ENCODE measurements at regions not wholly inside any gene's neighbourhood (a gene's known extent, or its start where the extent isn't known, plus 50 kb on each side); places are given as distances from the start of the nearest gene placed in this dataset.
A peak's percentile ranks its signal among the peaks of the same experiment; 100 is the strongest.

DNA sequence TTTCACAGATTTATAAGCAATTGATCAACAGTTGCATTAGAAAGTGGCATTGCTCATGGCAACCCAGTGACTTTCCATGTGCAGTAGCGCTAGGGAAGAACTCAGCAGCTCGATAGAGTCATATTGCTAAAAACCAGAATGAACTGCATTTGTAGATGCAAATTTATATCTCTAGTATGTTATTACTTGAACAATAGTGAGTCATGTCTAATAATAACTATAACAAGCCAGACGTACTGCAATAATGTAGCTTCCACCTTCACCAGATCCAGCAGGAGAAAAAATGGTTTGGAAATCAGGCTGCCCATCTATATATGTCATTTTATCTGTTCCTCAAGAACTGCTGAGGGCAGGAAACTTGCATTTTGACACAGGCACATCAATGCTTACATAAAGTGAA is 66.5 kb upstream of the FIGN start:
- DNase-seq = no peak

DNA sequence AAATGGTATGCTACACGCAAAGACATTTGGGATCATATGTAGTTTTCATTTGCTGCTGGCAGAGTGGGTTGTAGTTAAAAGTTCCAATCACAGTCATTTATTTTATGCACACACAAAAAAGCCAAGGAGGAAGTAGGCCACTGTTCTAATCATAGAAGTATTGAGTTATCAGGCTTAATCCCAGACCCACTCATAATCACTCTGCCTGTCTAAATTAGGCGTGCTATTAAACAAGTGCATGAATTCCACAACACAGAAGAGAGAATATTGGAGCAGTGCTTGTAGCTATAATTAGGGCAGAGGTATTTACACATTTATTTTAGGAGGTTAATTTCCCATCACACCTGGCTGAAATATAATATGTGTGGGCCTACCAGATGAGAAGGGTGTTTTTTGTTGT is 65.7 kb upstream of the FIGN start:
- no peak for DNase-seq

DNA sequence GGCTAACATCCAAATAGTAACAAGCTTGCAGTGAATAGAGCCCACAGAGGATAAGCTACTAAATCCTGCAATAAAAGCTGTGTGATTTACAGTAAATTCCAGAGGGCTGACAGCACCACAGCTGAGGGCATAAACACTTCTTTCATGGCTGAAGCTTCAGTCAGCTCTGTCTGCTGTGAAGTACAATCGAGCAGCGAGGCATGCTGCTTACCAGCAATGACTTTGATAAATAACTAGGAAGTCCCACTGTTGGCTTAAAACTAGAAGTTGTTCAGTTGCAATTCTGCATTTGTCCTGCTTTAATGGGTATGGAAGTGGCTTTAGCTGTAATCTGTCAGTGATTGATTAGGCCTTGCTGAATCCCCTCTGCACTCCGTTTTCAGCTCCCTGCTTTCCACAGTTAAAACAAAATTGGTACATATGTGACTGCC is 65.2 kb upstream of the FIGN start:
- peak; percentile 49 for DNase-seq

DNA sequence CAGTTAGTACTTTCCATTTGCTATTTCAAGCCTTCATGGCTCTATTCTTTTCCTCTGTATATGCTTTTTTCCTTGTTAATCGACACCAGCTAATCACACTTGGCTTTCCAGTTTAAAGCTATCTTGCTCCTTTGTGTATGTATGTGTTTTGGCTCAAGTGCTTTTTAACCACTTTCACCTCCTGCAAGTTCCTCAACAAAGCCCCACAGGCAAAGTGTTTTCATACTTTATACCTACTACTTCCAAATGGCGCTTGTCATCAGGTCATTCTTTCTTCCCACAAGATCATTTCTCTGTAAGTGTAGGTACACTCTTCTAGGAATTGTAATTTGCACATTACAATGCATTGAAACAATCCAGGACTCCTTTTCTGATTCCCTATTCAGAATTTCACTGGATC is 64.0 kb upstream of the FIGN start:
- DNase-seq = no peak

DNA sequence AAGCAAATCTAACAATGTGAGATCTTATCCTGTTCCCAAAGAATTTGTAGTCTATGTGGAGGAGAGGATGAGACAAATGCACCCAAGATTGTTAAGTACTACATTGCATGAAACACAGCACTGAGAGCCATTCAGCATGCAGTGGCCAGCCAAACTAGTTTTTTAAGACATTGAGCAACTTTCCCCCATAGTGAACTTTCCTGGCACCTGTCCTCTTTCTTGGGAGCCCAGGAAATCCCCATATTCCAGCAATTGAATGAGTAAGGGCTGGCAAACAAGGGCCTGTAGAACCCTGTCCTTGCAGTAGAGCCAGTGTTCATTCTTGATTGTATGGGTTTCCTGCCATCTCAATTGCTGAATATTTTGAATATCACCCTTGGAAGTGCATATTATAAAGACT is 58.8 kb upstream of the FIGN start:
- DNase-seq = no peak

Data from retina (tissue), 1 donor.